Sigmoid colon (tissue), 6 donors: ENCODE measurements at regions not wholly inside any gene's neighbourhood (a gene's known extent, or its start where the extent isn't known, plus 50 kb on each side); places are given as distances from the start of the nearest gene placed in this dataset.

Source experiments
- DNase-seq: peaks from one replicate; pipeline ENCODE4 v3.0.0-alpha.2; 2019
- H3K27ac ChIP-seq, 4 donors: fragments of 200-600 bp; sonication (generic); one replicate each; pipeline ENCODE4 v1.5.1; 2016 to 2019; ENCODE audit warnings: mild to moderate bottlenecking in 1 of 4
- H3K27me3 ChIP-seq, 3 donors: fragments of 200-600 bp; sonication (generic); one replicate each; pipeline ENCODE4 v1.5.1; 2019; ENCODE audit warnings: mild to moderate bottlenecking in 1 of 3
- H3K36me3 ChIP-seq, 4 donors: fragments of 200-600 bp; sonication (generic); one replicate each; pipeline ENCODE4 v1.5.1; 2016 to 2019
- H3K4me1 ChIP-seq, 4 donors: fragments of 200-600 bp; sonication (generic); one replicate each; pipeline ENCODE4 v1.5.1; 2017 to 2019
- H3K4me3 ChIP-seq, 4 donors: fragments of 200-600 bp; sonication (generic); one replicate each; pipeline ENCODE4 v1.5.1; 2017 to 2019; ENCODE audit warnings: mild to moderate bottlenecking in 2 of 4, moderate library complexity in 1 of 4
- H3K9me3 ChIP-seq, 4 donors: fragments of 200-600 bp in 3 of 4; sonication (generic) in 3 of 4; one replicate each; pipeline versions ENCODE4 v1.5.1 to v1.6.1; 2013 to 2019
- CTCF ChIP-seq, 4 experiments: fragments of 450-650 bp in 3 of 4; fragments of 200-600 bp in 1 of 4; IDR thresholded peaks; one replicate each; pipeline ENCODE4 v1.5.1; 2016 to 2019; ENCODE audit warnings: antibody characterized with exemption in 4 of 4, mild to moderate bottlenecking in 3 of 4, moderate library complexity in 2 of 4
- EP300 ChIP-seq, 4 donors: sonication (generic); formaldehyde crosslinking; IDR thresholded peaks; one replicate each; pipeline ENCODE4 v1.6.1; 2017; ENCODE audit warnings: antibody characterized with exemption in 4 of 4
- POLR2A ChIP-seq, 2 donors: fragments of 450-650 bp; IDR thresholded peaks; one replicate each; pipeline ENCODE4 v1.6.1; 2016; ENCODE audit warnings: antibody characterized with exemption in 2 of 2, mild to moderate bottlenecking in 2 of 2, moderate library complexity in 2 of 2
- POLR2AphosphoS5 ChIP-seq, 4 donors: sonication (generic); formaldehyde crosslinking; IDR thresholded peaks; one replicate each; pipeline ENCODE4 v1.6.1; 2017; ENCODE audit warnings: antibody characterized with exemption in 4 of 4
- whole genome bisulfite sequencing, 2 donors: extraction: QIAGEN DNeasy Blood & Tissue Kit; methylation state at CpG; one replicate each; pipeline ENCODE4 v1.1.7; 2013; 5-methylcytosine and 5-hydroxymethylcytosine counted together
- intact Hi-C: fragments of 100-400 bp; cut with DNase I; formaldehyde crosslinking; loops from one replicate; pipeline ENCODE4 v1.15.1; 2023
- donor health status: healthy with polysubstance abuse.
- donor health status: healthy.

GRCh38 chr3:81041331-81041730 lies 720.1 kb downstream of the GBE1 start:
- DNase-seq = no peak
- TF ChIP-seq POLR2A (IDR thresholded peaks at IDR 0.05) = no peak
- Histone ChIP-seq H3K9me3 (no peaks in the 10 kb centered on the region), H3K27me3 (no peaks in the 10 kb centered on the region), H3K27ac (no peak overlapping the region), H3K36me3 (no peaks in the 10 kb centered on the region), H3K4me1 (no peaks in the 10 kb centered on the region), H3K4me3 (no peak overlapping the region)
- WGBS, 2 donors = 82 to 83% methylated on average over 2 of the region's 2 CpGs
- intact Hi-C loops = no loop called here

GRCh38 chr3:81040107-81040506 lies 721.3 kb downstream of the GBE1 start:
- intact Hi-C loops = no loop called here
- H3K27ac ChIP-seq = no peak overlapping the region
- no peak for TF ChIP-seq POLR2AphosphoS5 (IDR thresholded peaks at IDR 0.05)
- TF ChIP-seq EP300 (IDR thresholded peaks at IDR 0.05) = no peak
- no peak for TF ChIP-seq CTCF (IDR thresholded peaks at IDR 0.05)
- TF ChIP-seq POLR2A (IDR thresholded peaks at IDR 0.05) = no peak
- no peaks in the 10 kb centered on the region for H3K4me1 ChIP-seq
- DNase-seq = no peak
- no peaks in the 10 kb centered on the region for H3K36me3 ChIP-seq
- 83 to 87% methylated on average over 2 of the region's 2 CpGs for WGBS, 2 donors
- H3K27me3 ChIP-seq = no peaks in the 10 kb centered on the region
- no peaks in the 10 kb centered on the region for H3K9me3 ChIP-seq
- no peak overlapping the region for H3K4me3 ChIP-seq

GRCh38 chr3:81033684-81034083 lies 727.8 kb downstream of the GBE1 start:
- Histone ChIP-seq H3K27ac (no peak overlapping the region), H3K4me3 (no peak overlapping the region), H3K9me3 (no peaks in the 10 kb centered on the region), H3K27me3 (no peaks in the 10 kb centered on the region), H3K36me3 (no peaks in the 10 kb centered on the region), H3K4me1 (no peaks in the 10 kb centered on the region)
- WGBS, 2 donors = 91 to 94% methylated on average over 4 of the region's 4 CpGs
- intact Hi-C loops = no loop called here
- TF ChIP-seq EP300 (IDR thresholded peaks at IDR 0.05) (no peak), POLR2A (IDR thresholded peaks at IDR 0.05) (no peak), POLR2AphosphoS5 (IDR thresholded peaks at IDR 0.05) (no peak), CTCF (IDR thresholded peaks at IDR 0.05) (no peak)
- no peak for DNase-seq

- Histone ChIP-seq H3K36me3 (no peaks in the 10 kb centered on the region), H3K27ac (no peak overlapping the region), H3K4me3 (no peak overlapping the region), H3K27me3 (no peaks in the 10 kb centered on the region), H3K9me3 (no peaks in the 10 kb centered on the region), H3K4me1 (no peaks in the 10 kb centered on the region)
- no peak for DNase-seq
- intact Hi-C loops = no loop called here
- WGBS, 2 donors = 76 to 91% methylated on average over 2 of the region's 2 CpGs
- TF ChIP-seq CTCF (IDR thresholded peaks at IDR 0.05) (no peak), POLR2AphosphoS5 (IDR thresholded peaks at IDR 0.05) (no peak), POLR2A (IDR thresholded peaks at IDR 0.05) (no peak), EP300 (IDR thresholded peaks at IDR 0.05) (no peak)
Observed at GRCh38 chr3:81033185-81033584, 728.3 kb downstream of the GBE1 start.

- Histone ChIP-seq H3K36me3 (no peaks in the 10 kb centered on the region), H3K9me3 (no peaks in the 10 kb centered on the region), H3K4me1 (no peaks in the 10 kb centered on the region), H3K4me3 (no peak overlapping the region), H3K27ac (no peak overlapping the region), H3K27me3 (no peaks in the 10 kb centered on the region)
- intact Hi-C loops = no loop called here
- no peak for DNase-seq
- WGBS, 2 donors = 55 to 71% methylated on average over 2 of the region's 2 CpGs
- no peak for TF ChIP-seq POLR2A (IDR thresholded peaks at IDR 0.05)
- TF ChIP-seq EP300 (IDR thresholded peaks at IDR 0.05) = no peak
- no peak for TF ChIP-seq POLR2AphosphoS5 (IDR thresholded peaks at IDR 0.05)
- TF ChIP-seq CTCF (IDR thresholded peaks at IDR 0.05) = no peak
Observed at GRCh38 chr3:81029861-81030260, 731.6 kb downstream of the GBE1 start.
